ENCODE measurements at regions not wholly inside any gene's neighbourhood (a gene's known extent, or its start where the extent isn't known, plus 50 kb on each side); places are given as distances from the start of the nearest gene placed in this dataset.
"Not testable (repeated sequence)": the region's sequence is repeated elsewhere in the genome, so short reads cannot be mapped to it uniquely, and the experiment has no call there.

DNA sequence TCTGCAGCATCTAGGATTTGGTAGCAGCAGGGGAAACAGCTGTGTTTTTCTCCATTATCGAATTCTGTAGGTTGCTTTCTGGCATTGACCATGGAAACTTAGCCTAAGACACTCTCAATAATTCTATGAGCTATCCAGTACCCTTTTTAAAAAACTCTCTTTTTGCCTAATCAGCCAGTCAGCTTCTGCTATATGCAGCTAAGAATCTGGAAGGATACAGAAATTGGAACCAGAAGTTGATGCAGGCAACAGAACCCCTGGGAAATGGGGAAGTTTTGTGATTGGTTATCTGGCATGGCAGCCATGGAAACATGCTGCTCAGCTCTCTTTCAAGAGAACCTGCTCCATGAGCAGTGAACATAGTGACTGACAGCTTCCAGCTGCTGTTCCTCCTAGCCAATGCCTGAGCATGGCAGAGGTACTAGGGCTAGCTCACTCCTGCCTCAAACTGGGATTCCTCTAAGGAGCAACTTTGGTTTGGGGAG is 417.6 kb upstream of the MAOA start:
- DNase-seq, result no peak

DNA sequence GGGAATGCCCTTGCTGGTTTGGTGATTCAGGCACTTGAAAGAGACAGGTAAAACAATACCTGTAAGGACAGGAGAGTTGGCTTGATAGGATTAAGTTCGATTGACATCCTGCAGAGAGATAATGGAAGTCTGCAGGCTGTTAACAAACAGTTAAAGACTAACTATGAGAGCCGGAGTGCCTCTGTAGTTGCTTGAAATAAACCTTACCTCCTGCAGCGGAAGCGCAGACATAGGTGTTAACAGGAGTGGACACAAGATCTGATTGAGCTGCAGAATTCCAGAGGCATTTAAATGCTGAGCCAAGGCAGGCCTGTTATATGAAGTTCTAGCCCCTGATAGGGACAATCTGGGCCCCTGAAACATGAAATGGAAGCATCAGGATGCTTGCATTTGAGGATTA is 416.7 kb upstream of the MAOA start:
- DNase-seq, result no peak

GRCh38 chrX:43255596-43255995 is 400.5 kb upstream of the MAOA start:
- DNase-seq, result no peak

DNA sequence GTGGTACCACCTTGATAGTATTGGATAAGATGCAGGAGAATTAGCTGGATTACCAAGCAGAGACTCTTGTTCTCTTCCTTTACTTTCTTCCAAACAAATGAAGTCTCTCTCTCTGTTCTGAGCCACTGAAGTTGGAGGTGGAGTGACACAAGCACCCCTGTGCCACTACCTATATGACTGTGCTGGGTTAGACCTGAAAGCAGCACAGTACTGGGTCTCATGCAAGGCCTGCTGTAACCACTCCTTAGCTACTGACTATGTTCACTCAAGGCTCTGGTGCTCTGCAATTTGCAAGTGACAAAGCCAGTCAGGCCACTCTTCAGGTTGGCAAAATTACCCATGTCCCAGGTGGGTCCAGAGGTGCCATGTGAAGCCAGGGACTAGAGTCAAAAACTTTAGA is 389.6 kb upstream of the MAOA start:
- DNase-seq, result no peak

DNA sequence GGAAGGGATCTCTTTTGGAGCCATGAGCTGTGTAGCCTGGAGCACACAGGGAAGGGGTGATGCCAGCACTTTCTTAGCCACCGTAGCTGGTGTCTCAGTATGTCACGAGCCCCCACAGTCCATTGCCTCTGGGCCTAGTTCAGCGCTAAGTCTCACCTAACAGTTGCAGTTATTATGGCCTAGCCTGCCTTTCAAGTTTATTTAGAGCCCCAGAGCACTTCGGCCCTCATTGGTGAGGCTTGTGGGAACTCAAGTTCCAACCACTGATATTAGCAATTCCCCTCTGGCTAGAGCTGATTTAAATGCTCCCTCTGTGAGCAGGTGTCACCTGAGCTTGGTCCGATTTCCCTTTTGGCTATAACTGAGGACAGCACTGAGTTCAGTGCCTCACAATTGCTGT is 388.4 kb upstream of the MAOA start:
- DNase-seq, result no peak

- no peak for DNase-seq
Observed at GRCh38 chrX:43269201-43269600, 386.9 kb upstream of the MAOA start.

GRCh38 chrX:43277879-43278278 is 378.2 kb upstream of the MAOA start:
- DNase-seq, result no peak

GRCh38 chrX:43278440-43278839 is 377.7 kb upstream of the MAOA start:
- no peak for DNase-seq

DNA sequence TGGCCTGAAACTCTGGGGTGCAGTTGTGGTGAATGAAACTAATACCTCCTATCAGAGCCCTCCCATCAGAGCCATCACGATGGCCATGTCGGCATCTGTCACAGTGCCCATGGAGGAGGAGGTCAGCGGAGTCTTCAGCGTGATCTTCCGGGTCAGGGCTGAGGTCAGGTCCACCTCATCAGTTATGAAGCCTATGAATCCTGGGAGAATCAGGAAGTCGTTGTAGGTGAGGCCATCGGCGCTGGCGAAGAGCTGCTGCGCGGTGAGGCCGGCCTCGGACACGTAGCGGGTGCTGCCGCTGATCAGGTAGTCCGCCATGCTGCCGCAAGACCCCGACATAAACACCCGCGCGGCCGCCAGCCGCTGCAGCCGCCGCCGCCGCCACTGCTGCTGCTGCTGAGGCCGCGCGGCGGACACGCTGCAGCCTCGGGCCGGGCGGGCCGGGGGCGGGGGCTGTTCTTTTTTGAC is 376.7 kb upstream of the MAOA start:
- DNase-seq, result no peak

DNA sequence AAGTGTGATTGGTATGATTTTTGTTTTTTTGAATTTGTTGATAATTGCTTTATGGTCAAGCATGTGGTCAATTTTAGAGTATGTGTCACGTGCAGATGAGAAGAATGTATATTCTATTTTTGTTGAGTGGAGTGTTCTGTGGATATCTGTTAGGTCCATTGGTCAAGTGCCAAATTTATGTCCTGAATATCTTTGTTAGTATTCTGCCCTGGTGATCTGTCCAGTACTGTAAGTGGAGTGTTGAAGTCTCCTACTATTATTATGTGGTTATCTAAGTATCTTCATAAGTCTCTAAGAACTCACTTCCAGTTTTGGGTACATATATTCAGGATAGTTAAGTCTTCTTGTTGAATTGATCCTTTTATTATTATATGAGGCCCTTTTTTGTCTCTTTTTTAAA is 372.9 kb upstream of the MAOA start:
- no peak for DNase-seq

- DNase-seq, result not testable (repeated sequence)
Observed at GRCh38 chrX:43311625-43312024, 344.5 kb upstream of the MAOA start.

DNA sequence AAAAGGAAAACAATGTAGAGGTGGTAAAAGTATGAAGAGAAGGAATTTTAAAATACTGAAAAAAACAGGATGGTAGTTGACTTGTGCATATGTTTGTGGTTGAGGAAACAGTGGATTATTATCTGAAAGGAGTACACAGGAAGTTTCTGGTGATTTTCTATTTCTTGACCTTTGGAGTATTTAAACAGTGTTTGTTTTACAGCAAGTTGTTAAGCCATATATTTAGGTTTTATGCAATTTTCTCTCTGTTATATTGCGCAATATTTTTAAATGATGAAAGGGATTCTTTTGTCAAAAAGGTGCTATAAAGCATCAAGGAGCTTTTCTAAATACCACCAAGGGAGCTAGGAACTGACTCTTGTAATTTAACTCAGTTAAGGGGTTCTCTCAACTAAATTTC is 343.1 kb upstream of the MAOA start:
- no peak for DNase-seq

- no peak for DNase-seq
Observed at GRCh38 chrX:43314525-43314924, 341.6 kb upstream of the MAOA start.

GRCh38 chrX:43315622-43316021 is 340.5 kb upstream of the MAOA start:
- no peak for DNase-seq

- DNase-seq, result no peak
Observed at GRCh38 chrX:43316146-43316545, 340.0 kb upstream of the MAOA start.

DNA sequence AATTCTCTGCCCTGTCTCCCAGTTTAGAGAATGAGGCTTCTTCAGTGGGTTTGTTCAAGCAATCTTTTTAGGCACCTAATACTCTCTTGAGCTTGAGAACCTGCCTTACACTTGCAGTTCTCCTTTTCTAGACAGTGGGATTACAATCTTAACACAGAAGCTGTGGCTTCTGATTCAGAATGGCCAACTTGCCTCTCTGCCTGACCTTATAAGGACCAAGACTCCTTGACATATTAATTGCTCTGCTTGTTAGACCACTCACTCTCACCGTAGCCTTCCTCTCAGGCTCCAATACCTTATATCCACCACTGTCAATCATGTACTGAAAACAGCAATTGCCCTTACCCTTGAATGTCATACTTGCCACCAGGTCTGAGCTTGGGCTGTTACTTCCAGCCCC is 338.7 kb upstream of the MAOA start:
- DNase-seq, result no peak

- no peak for DNase-seq
Observed at GRCh38 chrX:43328358-43328946, 327.6 kb upstream of the MAOA start.

GRCh38 chrX:43333543-43333942 is 322.6 kb upstream of the MAOA start:
- DNase-seq, result peak; percentile 1

- DNase-seq, result no peak
Observed at GRCh38 chrX:43345166-43345565, 310.9 kb upstream of the MAOA start.

GRCh38 chrX:43349363-43349762 is 306.7 kb upstream of the MAOA start:
- peak; percentile 44 for DNase-seq

DNA sequence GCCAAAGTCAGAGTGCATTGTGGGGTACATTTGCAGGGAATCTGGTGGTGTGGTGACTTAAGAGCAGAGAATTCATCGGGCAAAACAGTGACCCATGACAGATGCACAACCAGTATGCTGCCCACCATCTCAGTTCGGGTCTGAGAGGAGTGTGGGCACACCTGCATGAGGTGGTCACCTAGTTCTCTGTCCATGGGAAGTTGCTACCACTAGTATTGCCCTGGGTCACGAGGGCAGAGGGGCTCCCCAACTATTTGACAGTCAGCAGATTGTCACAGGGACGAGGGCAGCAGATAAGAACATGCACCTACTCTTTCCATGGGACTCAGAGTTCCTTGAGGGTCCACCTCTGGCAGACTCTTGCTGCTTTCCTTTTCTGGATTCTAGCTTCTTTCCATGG is 305.2 kb upstream of the MAOA start:
- no peak for DNase-seq

GRCh38 chrX:43357741-43358140 is 298.4 kb upstream of the MAOA start:
- DNase-seq, result no peak

- no peak for DNase-seq
Observed at GRCh38 chrX:43373032-43373431, 283.1 kb upstream of the MAOA start.

DNA sequence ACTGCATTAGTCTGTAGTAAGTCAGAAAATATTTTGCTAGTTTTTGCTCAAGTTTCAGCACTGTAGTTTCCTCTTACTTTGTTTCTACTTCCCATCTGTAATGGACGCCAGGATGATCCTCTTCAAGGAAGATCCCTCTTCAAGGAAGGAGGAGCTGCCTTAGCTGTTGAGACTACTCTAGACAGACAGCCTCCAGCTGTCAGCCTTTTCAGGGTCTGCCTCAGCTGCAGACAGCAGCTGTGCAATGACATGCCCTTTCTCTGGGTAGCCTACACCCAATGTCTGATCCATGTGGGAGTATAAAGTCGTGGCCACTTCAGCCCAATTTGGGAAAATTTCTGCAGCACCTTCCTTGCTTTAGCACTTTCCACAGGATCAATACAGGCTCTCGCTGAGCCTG is 281.0 kb upstream of the MAOA start:
- no peak for DNase-seq

- no peak for DNase-seq
Observed at GRCh38 chrX:43380704-43381103, 275.4 kb upstream of the MAOA start.

- DNase-seq, result no peak
Observed at GRCh38 chrX:43386875-43387274, 269.2 kb upstream of the MAOA start.

Measured in CD4-positive, alpha-beta T cell treated with Interleukin-12 subunit alpha and Interleukin-12 subunit beta, for 1 hour (primary cell).